ENCODE measurements at regions not wholly inside any gene's neighbourhood (a gene's known extent, or its start where the extent isn't known, plus 50 kb on each side); places are given as distances from the start of the nearest gene placed in this dataset.

DNA sequence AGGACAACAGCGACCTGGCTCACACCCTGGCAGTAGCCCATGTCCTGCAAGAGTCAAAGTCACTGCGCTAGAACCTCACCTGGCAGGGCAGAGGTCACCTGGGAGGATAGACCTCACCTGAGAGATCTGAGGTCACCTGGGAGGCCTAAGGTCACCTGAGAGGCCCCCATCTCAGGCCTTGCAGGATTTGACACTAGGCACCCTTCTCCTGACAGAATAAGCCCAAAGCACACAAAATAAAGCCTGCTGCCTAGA lies 75.2 kb upstream of the SPTLC1 start:
- no peak overlapping the region for H3K4me3 ChIP-seq (ENCODE audit: low read length)
- no peak for TF ChIP-seq CTCF (conservative IDR thresholded peaks at IDR 0.05; ENCODE audit: low read length)
- DNase-seq (ENCODE audit: low read depth) = no peak

- H3K4me3 ChIP-seq (ENCODE audit: low read length) = no peak overlapping the region
- DNase-seq (ENCODE audit: low read depth) = no peak
- no peak for TF ChIP-seq CTCF (conservative IDR thresholded peaks at IDR 0.05; ENCODE audit: low read length)
These were observed 74.7 kb upstream of the SPTLC1 start for GRCh38 chr9:92189782-92190535.

DNA sequence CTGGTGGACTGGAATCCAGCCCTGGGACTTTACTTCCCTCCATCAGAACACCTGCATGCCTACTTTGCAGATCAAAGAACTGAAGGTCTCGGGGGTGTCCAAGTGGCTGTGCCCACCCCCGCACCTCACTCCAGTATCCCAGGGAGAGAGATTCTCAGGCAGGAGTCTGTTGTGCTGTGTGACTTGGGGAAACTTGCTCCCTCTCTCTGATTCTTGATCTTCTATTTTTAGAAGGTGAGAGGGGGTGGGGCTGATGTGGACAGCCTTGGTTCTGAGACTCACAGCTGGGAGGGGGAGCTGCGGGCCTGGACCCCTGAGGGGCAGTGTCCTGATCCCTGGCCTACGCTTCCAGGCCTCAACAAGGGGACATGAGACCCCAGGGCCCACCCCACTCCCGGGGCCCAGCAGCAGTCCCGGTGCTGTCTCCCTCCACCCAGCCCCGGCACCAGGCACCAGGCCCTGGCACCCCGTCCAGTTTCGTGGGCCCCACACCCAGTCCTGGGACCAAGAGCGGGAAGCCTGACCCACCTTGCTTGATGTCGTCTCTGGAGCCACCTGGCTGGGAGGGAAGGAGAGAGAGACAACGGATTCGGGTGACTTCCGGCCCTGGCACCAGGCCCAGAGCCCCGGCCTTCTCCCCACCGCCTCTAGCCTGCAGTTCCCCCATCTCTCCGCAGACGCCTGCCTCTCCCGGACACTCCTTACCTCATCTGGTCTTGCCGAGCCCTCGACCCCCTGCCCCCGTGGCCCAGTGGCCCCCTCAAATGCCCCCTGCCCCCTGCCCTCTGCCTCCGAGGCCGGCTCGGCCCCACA lies 74.0 kb upstream of the SPTLC1 start:
- TF ChIP-seq CTCF (conservative IDR thresholded peaks at IDR 0.05; ENCODE audit: low read length) = no peak
- DNase-seq (ENCODE audit: low read depth) = no peak
- H3K4me3 ChIP-seq (ENCODE audit: low read length) = no peak overlapping the region

DNA sequence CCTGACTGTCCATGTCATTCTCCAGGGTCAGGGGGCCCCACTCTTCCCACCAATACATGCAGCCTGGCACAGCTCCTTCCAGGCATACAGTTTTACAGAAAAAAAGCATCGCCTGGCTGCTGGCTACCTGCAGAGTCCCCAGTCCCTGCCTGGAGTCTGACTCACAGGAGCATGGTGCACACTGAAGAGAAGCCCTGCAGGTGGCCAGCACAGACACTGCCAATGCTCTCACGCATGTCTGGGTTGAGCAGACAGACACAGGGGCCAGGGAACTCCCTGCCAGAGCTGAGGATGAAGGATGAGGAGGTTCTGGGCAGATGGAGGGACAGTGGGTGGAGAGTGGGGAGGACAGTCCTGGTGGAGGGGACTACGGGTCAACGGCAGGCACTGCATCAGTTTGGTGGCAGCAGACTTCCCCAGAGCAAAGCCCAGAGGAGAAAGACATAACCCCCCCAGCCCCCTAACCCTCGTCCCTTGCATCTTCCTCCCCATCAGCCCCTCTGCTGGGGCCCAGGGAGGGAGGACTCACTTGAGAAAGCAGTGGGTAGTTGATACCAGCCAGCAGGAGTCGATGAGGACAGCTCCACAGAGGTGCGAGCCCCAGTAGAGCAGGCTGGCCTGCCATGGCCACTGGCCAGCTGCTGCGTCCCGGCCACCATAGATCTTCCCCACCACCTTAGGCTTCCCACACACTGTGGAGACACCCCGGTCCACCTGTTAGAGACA lies 72.9 kb upstream of the SPTLC1 start:
- no peak for DNase-seq (ENCODE audit: low read depth)
- no peak for TF ChIP-seq CTCF (conservative IDR thresholded peaks at IDR 0.05; ENCODE audit: low read length)
- H3K4me3 ChIP-seq (ENCODE audit: low read length) = no peak overlapping the region

GRCh38 chr9:92187390-92187789 lies 72.2 kb upstream of the SPTLC1 start:
- H3K4me3 ChIP-seq (ENCODE audit: low read length) = no peak overlapping the region
- no peak for TF ChIP-seq CTCF (conservative IDR thresholded peaks at IDR 0.05; ENCODE audit: low read length)
- no peak for DNase-seq (ENCODE audit: low read depth)

DNA sequence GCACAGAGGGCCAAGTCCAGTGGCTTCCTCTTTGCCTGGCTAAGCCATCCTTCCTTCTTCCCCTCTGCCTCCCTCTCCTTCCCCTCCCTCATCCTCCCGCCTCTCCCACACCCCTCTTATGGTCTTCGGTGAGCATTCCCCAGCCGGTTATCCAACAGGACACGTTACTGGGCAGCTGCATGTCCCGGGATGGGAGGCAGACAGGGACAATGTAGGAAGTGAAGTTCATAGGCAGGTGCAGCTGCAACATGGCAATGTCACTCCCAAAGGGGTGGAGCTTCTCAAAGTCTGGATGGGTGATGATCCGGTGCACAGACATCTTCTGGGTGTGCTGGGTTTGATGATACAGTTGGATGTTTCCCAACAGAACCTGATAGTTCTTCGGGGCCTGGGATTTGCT lies 71.4 kb upstream of the SPTLC1 start:
- DNase-seq (ENCODE audit: low read depth) = no peak
- TF ChIP-seq CTCF (conservative IDR thresholded peaks at IDR 0.05; ENCODE audit: low read length) = no peak
- no peak overlapping the region for H3K4me3 ChIP-seq (ENCODE audit: low read length)

Data from AG10803 (cell line).